Caco-2 (cell line): ENCODE measurements at regions not wholly inside any gene's neighbourhood (a gene's known extent, or its start where the extent isn't known, plus 50 kb on each side); places are given as distances from the start of the nearest gene placed in this dataset.

Experiments used
- BruUV-seq: library from RNA; stranded (reverse); fragments of 400-500 nt; replicated peaks from 2 replicates; lab custom pipeline; 2021; lab: Mats Ljungman, UMichigan
- CTCF ChIA-PET: fragments of 300-600 bp; sonication (Branson Sonifier 250); formaldehyde crosslinking; loops from one replicate; lab custom pipeline; 2022; ENCODE audit warnings: antibody characterized with exemption; lab: Charles Lee
- POLR2A ChIA-PET: fragments of 300-600 bp; sonication (Branson Sonifier 250); formaldehyde crosslinking; loops from one replicate; lab custom pipeline; 2022; ENCODE audit warnings: antibody characterized with exemption; lab: Charles Lee
- DNase-seq, 2 experiments: peaks; one replicate each; pipeline versions ENCODE4 v3.0.0 to v3.0.0-alpha.2; 2020 to 2022
- H3K27me3 ChIP-seq: replicated peaks from 2 replicates; pipeline ENCODE4 v1.6.0; 2011; ENCODE audit warnings: low read length; ENCODE audit not compliant: control insufficient read depth, insufficient read depth
- H3K36me3 ChIP-seq: 2 replicates; pipeline ENCODE4 v1.5.1; 2011; ENCODE audit warnings: low read length; ENCODE audit not compliant: control insufficient read depth, insufficient read depth
- H3K4me1 ChIP-seq: fragments of 250-450 bp; sonication (Bioruptor Pico); 2 replicates; pipeline ENCODE4 v1.5.1; 2020; ENCODE audit warnings: mild to moderate bottlenecking
- H3K4me3 ChIP-seq: 2 replicates; pipeline ENCODE4 v1.5.1; 2011; ENCODE audit warnings: low read depth, mild to moderate bottlenecking, control low read depth, low read length
- H3K9me3 ChIP-seq: fragments of 250-450 bp; sonication (Bioruptor Pico); 2 replicates; pipeline ENCODE4 v1.5.1; 2020; ENCODE audit warnings: mild to moderate bottlenecking, moderate library complexity
- H3K27ac Mint-ChIP-seq: one replicate; pipeline ENCODE4 v1.8.0; 2022; ENCODE audit warnings: mixed read lengths; ENCODE audit not compliant: unreplicated experiment
- H3K27me3 Mint-ChIP-seq: one replicate; pipeline ENCODE4 v1.8.0; 2022; ENCODE audit warnings: mixed read lengths; ENCODE audit not compliant: insufficient read depth, unreplicated experiment
- H3K36me3 Mint-ChIP-seq: one replicate; pipeline ENCODE4 v1.8.0; 2022; ENCODE audit warnings: mild to moderate bottlenecking, mixed read lengths; ENCODE audit not compliant: insufficient read depth, unreplicated experiment
- H3K4me1 Mint-ChIP-seq: one replicate; pipeline ENCODE4 v1.8.0; 2022; ENCODE audit warnings: low read depth, mixed read lengths; ENCODE audit not compliant: unreplicated experiment
- H3K4me3 Mint-ChIP-seq: one replicate; pipeline ENCODE4 v1.8.0; 2022; ENCODE audit warnings: mild to moderate bottlenecking, moderate library complexity, mixed read lengths; ENCODE audit not compliant: unreplicated experiment
- H3K9me3 Mint-ChIP-seq: one replicate; pipeline ENCODE4 v1.8.0; 2022; ENCODE audit warnings: mixed read lengths; ENCODE audit not compliant: unreplicated experiment
- intact Hi-C: fragments of 100-400 bp; cut with micrococcal nuclease; formaldehyde crosslinking; loops from one replicate; pipeline ENCODE4 v1.10.0; 2022; ENCODE audit not compliant: unreplicated experiment
- TF ChIP-seq, protein P1 (sequence below), 2 experiments: fragments of 200-600 bp in 1 of 2; IDR thresholded peaks; 1 replicate in 1 of 2; 2 replicates in 1 of 2; pipeline versions ENCODE4 v1.5.1 to v1.8.0; 2011 to 2022; ENCODE audit warnings: antibody characterized with exemption in 1 of 2, control low read depth in 1 of 2, inconsistent platforms in 1 of 2, low read depth in 1 of 2, low read length in 1 of 2, mild to moderate bottlenecking in 1 of 2, moderate library complexity in 1 of 2; ENCODE audit not compliant: insufficient read depth in 1 of 2, severe bottlenecking in 1 of 2, unreplicated experiment in 1 of 2

DNA sequence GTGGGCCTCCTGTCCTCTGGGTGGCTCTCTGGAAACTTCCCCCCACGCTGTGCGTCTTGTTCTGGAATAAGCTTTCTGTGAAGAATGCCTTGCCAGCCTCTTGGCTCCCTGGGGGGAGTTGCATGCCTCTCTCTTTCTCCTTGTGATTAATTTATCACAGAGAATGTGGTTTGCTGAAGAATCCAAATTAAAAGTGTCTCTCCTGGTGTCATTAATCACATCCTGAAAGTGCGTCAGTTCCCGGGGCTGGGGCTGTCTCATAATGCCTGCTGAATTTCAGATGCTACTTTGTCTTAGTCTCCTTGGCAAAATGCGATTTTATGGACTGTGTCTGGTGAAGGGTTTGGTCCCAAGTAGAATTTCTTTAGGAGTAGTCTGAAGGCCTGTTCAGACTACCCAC, 787.7 kb upstream of the TMEM132C start:
- no peaks in the 10 kb centered on the region for H3K4me1 Mint-ChIP-seq
- no peaks in the 10 kb centered on the region for H3K36me3 Mint-ChIP-seq
- no TSS peak for BruUV-seq
- TF ChIP-seq, protein P1, sequence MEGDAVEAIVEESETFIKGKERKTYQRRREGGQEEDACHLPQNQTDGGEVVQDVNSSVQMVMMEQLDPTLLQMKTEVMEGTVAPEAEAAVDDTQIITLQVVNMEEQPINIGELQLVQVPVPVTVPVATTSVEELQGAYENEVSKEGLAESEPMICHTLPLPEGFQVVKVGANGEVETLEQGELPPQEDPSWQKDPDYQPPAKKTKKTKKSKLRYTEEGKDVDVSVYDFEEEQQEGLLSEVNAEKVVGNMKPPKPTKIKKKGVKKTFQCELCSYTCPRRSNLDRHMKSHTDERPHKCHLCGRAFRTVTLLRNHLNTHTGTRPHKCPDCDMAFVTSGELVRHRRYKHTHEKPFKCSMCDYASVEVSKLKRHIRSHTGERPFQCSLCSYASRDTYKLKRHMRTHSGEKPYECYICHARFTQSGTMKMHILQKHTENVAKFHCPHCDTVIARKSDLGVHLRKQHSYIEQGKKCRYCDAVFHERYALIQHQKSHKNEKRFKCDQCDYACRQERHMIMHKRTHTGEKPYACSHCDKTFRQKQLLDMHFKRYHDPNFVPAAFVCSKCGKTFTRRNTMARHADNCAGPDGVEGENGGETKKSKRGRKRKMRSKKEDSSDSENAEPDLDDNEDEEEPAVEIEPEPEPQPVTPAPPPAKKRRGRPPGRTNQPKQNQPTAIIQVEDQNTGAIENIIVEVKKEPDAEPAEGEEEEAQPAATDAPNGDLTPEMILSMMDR (IDR thresholded peaks at IDR 0.05; ENCODE audit: insufficient read depth in 1 of 2, low read depth in 1 of 2, low read length in 1 of 2, severe bottlenecking in 1 of 2, unreplicated experiment in 1 of 2): no peak
- H3K27me3 Mint-ChIP-seq: no peaks in the 10 kb centered on the region
- H3K27me3 ChIP-seq: no peaks in the 10 kb centered on the region
- POLR2A ChIA-PET: no interaction called here
- intact Hi-C loops: no loop called here
- H3K4me3 ChIP-seq: no peak overlapping the region
- no peak overlapping the region for H3K4me3 Mint-ChIP-seq
- CTCF ChIA-PET: no interaction called here
- no peaks in the 10 kb centered on the region for H3K4me1 ChIP-seq
- H3K36me3 ChIP-seq: no peaks in the 10 kb centered on the region
- no peak overlapping the region for H3K27ac Mint-ChIP-seq
- no peaks in the 10 kb centered on the region for H3K9me3 ChIP-seq
- H3K9me3 Mint-ChIP-seq: no peaks in the 10 kb centered on the region
- no peak for DNase-seq

DNA sequence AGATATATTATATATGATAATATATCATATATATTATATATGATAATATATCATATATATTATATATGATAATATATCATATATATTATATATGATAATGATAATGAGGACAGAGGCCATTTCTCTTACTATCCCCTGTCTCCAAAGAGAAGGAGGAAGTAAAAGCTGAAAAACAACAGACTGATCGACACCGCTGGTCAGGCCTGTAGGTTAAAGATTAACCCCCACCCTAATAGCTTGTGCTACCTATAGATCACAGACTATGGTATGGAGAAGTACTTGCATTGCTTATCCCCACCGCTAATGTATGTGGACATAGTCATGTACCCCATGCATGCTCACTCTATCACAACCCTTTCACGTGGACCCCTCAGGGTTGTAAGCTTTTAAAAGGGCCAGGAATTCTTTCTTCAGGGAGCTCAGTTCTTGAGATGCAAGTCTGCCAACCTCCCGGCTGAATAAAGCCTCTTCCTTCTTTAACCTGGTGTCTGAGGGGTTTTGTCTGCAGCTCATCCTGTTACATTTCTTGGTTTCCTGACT, 786.1 kb upstream of the TMEM132C start:
- H3K4me3 Mint-ChIP-seq: no peak overlapping the region
- H3K4me1 ChIP-seq: no peaks in the 10 kb centered on the region
- H3K4me1 Mint-ChIP-seq: no peaks in the 10 kb centered on the region
- H3K27ac Mint-ChIP-seq: no peak overlapping the region
- ChIA-PET CTCF (no interaction called here), POLR2A (no interaction called here)
- TF ChIP-seq, protein P1 (IDR thresholded peaks at IDR 0.05; ENCODE audit: insufficient read depth in 1 of 2, low read depth in 1 of 2, low read length in 1 of 2, severe bottlenecking in 1 of 2, unreplicated experiment in 1 of 2): no peak
- no peak for DNase-seq
- no peaks in the 10 kb centered on the region for H3K27me3 Mint-ChIP-seq
- no TSS peak for BruUV-seq
- H3K9me3 ChIP-seq: no peaks in the 10 kb centered on the region
- H3K36me3 ChIP-seq: no peaks in the 10 kb centered on the region
- intact Hi-C loops: no loop called here
- no peak overlapping the region for H3K4me3 ChIP-seq
- no peaks in the 10 kb centered on the region for H3K9me3 Mint-ChIP-seq
- no peaks in the 10 kb centered on the region for H3K27me3 ChIP-seq
- no peaks in the 10 kb centered on the region for H3K36me3 Mint-ChIP-seq

DNA sequence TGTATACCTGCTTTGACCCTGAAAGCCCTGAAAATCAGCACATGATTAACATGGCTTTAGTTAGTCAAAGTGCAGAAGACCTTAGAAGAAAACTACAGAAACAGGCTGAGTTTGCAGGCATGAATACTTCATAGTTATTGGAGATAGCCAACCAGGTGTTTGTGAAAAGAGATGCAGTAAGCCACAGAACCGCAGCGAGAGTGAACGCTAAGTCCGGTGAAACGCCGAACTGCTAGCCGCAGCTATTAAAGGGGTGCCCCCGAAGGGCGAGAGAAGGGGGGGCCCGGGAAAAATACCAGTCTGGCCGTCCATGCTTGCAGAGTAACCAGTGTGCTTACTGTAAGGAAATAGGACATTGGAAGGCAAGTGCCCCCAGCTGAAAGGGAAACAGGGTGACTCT, 784.0 kb upstream of the TMEM132C start:
- ChIA-PET CTCF (no interaction called here), POLR2A (no interaction called here)
- Histone ChIP-seq H3K27me3 (no peaks in the 10 kb centered on the region), H3K4me3 (no peak overlapping the region), H3K36me3 (no peaks in the 10 kb centered on the region), H3K9me3 (no peaks in the 10 kb centered on the region), H3K4me1 (no peaks in the 10 kb centered on the region)
- Mint-ChIP-seq H3K36me3 (no peaks in the 10 kb centered on the region), H3K4me1 (no peaks in the 10 kb centered on the region), H3K27ac (no peak overlapping the region), H3K27me3 (no peaks in the 10 kb centered on the region), H3K4me3 (no peak overlapping the region), H3K9me3 (no peaks in the 10 kb centered on the region)
- DNase-seq: no peak
- TF ChIP-seq, protein P1 (IDR thresholded peaks at IDR 0.05; ENCODE audit: insufficient read depth in 1 of 2, low read depth in 1 of 2, low read length in 1 of 2, severe bottlenecking in 1 of 2, unreplicated experiment in 1 of 2): no peak
- intact Hi-C loops: no loop called here
- BruUV-seq: no TSS peak
